Fibroblast of pulmonary artery (primary cell): ENCODE measurements at regions not wholly inside any gene's neighbourhood (a gene's known extent, or its start where the extent isn't known, plus 50 kb on each side); places are given as distances from the start of the nearest gene placed in this dataset.
"Not testable (repeated sequence)": the region's sequence is repeated elsewhere in the genome, so short reads cannot be mapped to it uniquely, and the experiment has no call there.

Source experiments
- DNase-seq: peaks from one replicate; pipeline ENCODE4 v3.0.0-alpha.2; 2010; ENCODE audit warnings: low read depth
- H3K4me3 ChIP-seq: replicated peaks from 2 replicates; pipeline ENCODE4 v1.5.1; 2011; ENCODE audit warnings: low read depth, mild to moderate bottlenecking, control low read depth, low read length, moderate library complexity
- CTCF ChIP-seq: IDR thresholded peaks from 2 replicates; pipeline ENCODE4 v1.5.1; 2011; ENCODE audit warnings: mild to moderate bottlenecking, control low read depth, low read length, inconsistent platforms; ENCODE audit errors: missing control alignments

- DNase-seq, result no peak
Measured at GRCh38 chr14:105974902-105975301, 448.5 kb downstream of the TMEM121 start.

GRCh38 chr14:105978618-105979295, 452.4 kb downstream of the TMEM121 start:
- no peak for DNase-seq
- no peak for TF ChIP-seq CTCF
- H3K4me3 ChIP-seq, result no peak overlapping the region

More at GRCh38 chr14:105974902-105975301, 448.5 kb downstream of the TMEM121 start:
- TF ChIP-seq CTCF, result no peak
- no peak overlapping the region for H3K4me3 ChIP-seq

GRCh38 chr14:105979446-105979845, 453.1 kb downstream of the TMEM121 start:
- no peak for TF ChIP-seq CTCF
- H3K4me3 ChIP-seq, result no peak overlapping the region
- no peak for DNase-seq

- no peak for TF ChIP-seq CTCF
- no peak for DNase-seq
- no peak overlapping the region for H3K4me3 ChIP-seq
Measured at GRCh38 chr14:105980224-105980623, 453.8 kb downstream of the TMEM121 start.

- DNase-seq, H3K4me3 ChIP-seq: not testable (repeated sequence)
Measured at GRCh38 chr14:105981517-105982302, 455.3 kb downstream of the TMEM121 start.

- no peak for DNase-seq
- H3K4me3 ChIP-seq, result no peak overlapping the region
- no peak for TF ChIP-seq CTCF
Measured at GRCh38 chr14:105982664-105983063, 456.3 kb downstream of the TMEM121 start.

- TF ChIP-seq CTCF, result no peak
- DNase-seq, result no peak
Measured at GRCh38 chr14:105986894-105987284, 460.5 kb downstream of the TMEM121 start.

More at GRCh38 chr14:105986894-105987284, 460.5 kb downstream of the TMEM121 start:
- H3K4me3 ChIP-seq, result no peak overlapping the region
